ENCODE measurements at regions not wholly inside any gene's neighbourhood (a gene's known extent, or its start where the extent isn't known, plus 50 kb on each side); places are given as distances from the start of the nearest gene placed in this dataset.

DNA sequence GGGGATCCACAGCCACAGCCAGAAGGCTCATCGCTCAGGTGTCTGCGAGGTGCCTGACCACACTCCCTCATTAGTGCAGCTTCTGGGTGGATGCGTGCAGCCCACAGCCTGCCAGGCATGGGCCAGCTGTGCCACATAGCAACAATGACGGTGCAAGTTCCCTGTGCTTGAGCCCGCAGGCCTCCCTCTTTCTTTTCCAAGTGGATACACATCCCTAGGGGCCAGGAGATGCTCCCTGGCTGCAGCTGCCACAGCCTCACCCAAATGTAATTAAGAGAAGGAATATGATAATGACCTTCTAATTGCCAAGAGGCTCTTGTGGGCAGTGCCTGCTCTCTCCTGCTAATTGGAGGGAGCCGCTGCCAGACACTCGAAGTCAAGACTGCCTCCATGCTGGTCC is 116.0 kb upstream of the PPP1R26 start:
- TF ChIP-seq, protein P1, sequence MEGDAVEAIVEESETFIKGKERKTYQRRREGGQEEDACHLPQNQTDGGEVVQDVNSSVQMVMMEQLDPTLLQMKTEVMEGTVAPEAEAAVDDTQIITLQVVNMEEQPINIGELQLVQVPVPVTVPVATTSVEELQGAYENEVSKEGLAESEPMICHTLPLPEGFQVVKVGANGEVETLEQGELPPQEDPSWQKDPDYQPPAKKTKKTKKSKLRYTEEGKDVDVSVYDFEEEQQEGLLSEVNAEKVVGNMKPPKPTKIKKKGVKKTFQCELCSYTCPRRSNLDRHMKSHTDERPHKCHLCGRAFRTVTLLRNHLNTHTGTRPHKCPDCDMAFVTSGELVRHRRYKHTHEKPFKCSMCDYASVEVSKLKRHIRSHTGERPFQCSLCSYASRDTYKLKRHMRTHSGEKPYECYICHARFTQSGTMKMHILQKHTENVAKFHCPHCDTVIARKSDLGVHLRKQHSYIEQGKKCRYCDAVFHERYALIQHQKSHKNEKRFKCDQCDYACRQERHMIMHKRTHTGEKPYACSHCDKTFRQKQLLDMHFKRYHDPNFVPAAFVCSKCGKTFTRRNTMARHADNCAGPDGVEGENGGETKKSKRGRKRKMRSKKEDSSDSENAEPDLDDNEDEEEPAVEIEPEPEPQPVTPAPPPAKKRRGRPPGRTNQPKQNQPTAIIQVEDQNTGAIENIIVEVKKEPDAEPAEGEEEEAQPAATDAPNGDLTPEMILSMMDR (conservative IDR thresholded peaks at IDR 0.05), result no peak
- DNase-seq (ENCODE audit: extremely low spot score, unreplicated experiment), result no peak
- no peaks in the 10 kb centered on the region for H3K4me1 Mint-ChIP-seq (ENCODE audit: unreplicated experiment)
- no peak overlapping the region for H3K27ac Mint-ChIP-seq
- peaks cover 13% of the 10 kb centered on the region for H3K27me3 Mint-ChIP-seq
- no peaks in the 10 kb centered on the region for H3K9me3 Mint-ChIP-seq
- H3K36me3 Mint-ChIP-seq, result no peaks in the 10 kb centered on the region
- H3K4me3 Mint-ChIP-seq, result no peak overlapping the region

DNA sequence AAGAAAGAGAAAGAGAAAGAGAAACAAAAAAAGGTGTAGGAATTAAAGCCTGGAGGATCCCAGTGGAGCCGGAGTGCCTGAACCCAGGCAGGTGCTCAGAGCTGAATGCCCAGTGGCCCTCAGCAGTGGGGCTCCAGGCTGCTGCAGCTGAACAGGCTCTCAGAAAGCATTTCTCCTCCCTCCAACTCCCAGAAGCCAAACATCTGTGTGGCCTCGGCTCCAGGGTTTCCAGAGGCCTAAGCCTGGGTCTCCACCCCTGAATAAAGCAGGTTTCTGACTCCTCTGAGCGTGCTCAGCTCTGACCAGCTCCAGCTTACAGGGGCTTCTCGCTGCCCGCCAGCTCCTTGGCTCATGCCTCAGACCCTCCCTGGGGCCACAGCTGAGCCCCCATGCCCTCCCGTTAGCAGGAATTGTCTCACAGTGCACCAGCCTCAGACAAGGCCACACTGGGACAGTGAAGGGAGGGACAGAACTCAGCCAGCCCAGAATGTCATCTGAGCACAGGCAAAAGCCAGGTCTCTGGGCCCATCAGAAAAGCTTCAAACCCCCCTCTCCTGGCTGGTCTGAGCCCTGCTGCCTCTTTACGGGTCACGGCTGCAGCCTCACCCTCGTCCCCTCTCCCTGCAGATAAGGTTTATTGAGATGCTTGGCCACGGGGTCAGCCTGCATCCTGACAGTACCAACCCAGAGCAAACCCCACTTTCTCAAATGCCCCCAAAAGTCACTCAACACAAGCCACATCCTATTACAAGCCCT is 114.4 kb upstream of the PPP1R26 start:
- TF ChIP-seq, protein P1 (conservative IDR thresholded peaks at IDR 0.05), result no peak
- Mint-ChIP-seq H3K36me3 (no peaks in the 10 kb centered on the region), H3K4me3 (no peak overlapping the region), H3K27ac (no peak overlapping the region), H3K4me1 (ENCODE audit: unreplicated experiment) (no peaks in the 10 kb centered on the region), H3K9me3 (no peaks in the 10 kb centered on the region), H3K27me3 (peaks cover 9% of the 10 kb centered on the region)
- DNase-seq (ENCODE audit: extremely low spot score, unreplicated experiment), result no peak

DNA sequence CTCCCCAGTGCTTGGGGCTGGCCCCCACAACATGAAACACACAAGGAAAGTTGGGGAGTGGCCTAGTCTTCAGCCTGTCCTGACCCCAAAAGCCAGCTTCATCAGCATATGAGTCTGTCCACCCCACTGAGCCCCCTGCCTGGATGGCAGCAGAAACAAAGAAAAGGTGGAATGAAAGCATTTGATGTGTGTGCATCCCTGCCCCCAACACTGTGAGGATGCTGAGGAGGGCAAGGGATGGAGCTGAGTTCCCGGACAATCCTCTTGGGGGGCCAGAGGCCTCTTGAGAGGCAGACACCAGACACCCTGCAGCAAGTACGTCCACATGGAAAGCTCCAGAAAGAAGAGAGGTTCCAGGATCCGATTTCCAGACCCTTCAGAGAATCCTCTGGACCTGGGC is 113.5 kb upstream of the PPP1R26 start:
- no peaks in the 10 kb centered on the region for H3K9me3 Mint-ChIP-seq
- no peak overlapping the region for H3K27ac Mint-ChIP-seq
- TF ChIP-seq, protein P1 (conservative IDR thresholded peaks at IDR 0.05), result no peak
- H3K27me3 Mint-ChIP-seq, result peaks cover 9% of the 10 kb centered on the region
- no peaks in the 10 kb centered on the region for H3K36me3 Mint-ChIP-seq
- no peak overlapping the region for H3K4me3 Mint-ChIP-seq
- no peaks in the 10 kb centered on the region for H3K4me1 Mint-ChIP-seq (ENCODE audit: unreplicated experiment)
- DNase-seq (ENCODE audit: extremely low spot score, unreplicated experiment), result no peak

DNA sequence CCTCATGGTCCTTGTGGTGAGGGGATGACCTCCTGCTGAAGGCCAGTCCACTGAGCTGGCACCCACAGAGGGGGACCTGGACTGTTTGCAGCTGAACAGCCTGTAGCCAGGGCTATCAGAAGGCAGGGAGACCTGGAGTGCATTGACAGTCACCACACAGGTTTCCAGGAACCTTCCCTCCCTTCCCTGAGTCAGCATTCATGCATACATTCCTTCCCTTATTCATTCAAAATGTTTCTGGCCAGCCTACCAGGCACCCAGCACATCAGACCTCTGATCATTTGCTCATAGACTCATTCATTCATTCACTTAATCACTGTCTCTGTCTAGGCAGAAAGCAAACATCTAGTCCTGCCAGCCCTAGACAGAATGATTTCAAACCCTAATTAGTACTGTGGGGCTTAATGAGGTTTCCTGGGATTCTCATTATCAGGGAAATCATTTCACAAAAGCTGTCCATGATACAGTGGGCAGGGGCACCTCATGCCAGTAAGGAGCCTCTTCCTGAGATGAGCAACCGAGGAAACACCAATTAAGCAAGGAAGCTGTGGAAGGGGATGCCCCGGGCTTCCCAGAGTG is 110.1 kb upstream of the PPP1R26 start:
- Mint-ChIP-seq H3K4me1 (ENCODE audit: unreplicated experiment) (no peaks in the 10 kb centered on the region), H3K27me3 (peaks cover 14% of the 10 kb centered on the region), H3K36me3 (no peaks in the 10 kb centered on the region), H3K9me3 (no peaks in the 10 kb centered on the region), H3K27ac (no peak overlapping the region), H3K4me3 (no peak overlapping the region)
- no peak for DNase-seq (ENCODE audit: extremely low spot score, unreplicated experiment)
- TF ChIP-seq, protein P1 (conservative IDR thresholded peaks at IDR 0.05), result no peak

DNA sequence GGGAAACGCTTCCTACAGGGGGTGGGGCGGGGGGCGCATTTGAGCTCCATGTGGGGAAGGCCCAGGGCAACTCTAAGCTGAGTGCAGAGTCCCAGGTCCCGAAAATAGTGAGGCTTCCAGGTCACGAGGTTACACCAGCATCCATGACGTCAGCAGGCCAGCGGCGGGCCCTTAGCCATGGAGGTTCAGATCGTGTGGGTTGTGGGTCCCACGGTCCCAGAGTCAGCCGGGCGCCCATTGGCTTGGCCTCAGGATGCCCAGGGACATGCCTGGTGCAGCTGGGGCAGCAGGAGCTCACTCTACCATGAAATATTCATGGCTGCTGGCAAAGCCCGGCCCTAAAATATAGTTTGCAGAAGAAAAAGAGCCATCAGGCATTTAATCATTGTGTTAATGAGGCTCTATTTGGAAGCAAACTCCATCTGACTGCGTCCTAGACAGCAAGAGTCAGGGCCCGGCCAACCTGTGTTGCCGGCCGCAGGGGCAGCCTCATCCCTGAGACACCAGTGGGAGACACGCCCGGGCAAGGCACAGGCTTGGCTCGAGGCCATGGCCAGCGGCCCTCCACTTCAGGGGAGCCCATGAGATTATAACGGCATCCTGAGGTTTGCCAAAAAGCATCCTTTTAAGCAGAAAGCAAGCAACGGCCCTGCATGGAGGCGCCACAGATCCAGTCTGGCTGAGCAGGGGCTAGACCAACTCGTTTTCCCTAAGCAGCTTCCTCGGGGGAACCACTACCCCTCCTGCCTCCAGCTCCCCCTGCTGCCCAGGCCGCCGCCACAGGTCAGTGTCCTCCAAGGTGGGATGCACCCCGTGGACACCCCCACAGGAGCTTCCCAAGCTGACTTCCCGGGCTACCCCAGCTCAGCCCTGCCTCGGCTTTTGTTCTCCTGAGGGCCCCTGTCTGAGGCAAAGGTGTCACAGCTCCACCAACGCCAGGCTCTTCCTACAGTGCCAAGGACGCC is 108.9 kb upstream of the PPP1R26 start:
- Mint-ChIP-seq H3K27me3 (peaks cover 18% of the 10 kb centered on the region), H3K4me1 (ENCODE audit: unreplicated experiment) (no peaks in the 10 kb centered on the region), H3K36me3 (no peaks in the 10 kb centered on the region), H3K27ac (no peak overlapping the region), H3K4me3 (no peak overlapping the region), H3K9me3 (no peaks in the 10 kb centered on the region)
- TF ChIP-seq, protein P1 (conservative IDR thresholded peaks at IDR 0.05), result no peak
- DNase-seq (ENCODE audit: extremely low spot score, unreplicated experiment), result no peak

All from type B pancreatic cell (in vitro differentiated cells).